ENCODE measurements at regions not wholly inside any gene's neighbourhood (a gene's known extent, or its start where the extent isn't known, plus 50 kb on each side); places are given as distances from the start of the nearest gene placed in this dataset.
A peak's percentile ranks its signal among the peaks of the same experiment; 100 is the strongest.

DNA sequence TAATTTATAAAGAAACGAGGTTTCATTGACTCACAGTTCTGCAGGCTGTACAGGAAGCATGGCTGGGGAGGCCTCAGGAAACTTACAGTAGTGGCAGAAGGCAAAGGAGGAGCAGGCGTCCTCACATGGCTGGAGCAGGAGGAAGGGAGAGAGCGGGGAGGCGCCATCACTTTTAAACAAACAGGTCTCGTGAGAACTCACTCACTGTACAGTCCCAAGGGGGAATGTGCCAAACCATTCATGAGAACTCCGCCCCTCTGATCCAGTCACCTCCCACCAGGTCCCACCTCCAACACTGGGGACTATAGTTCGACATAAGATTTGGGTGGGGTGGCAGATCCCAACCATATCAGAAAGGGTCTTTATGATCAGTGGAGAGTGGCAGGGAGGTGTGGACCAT, 392.4 kb upstream of the TNRC6C start:
- Histone ChIP-seq H3K9me3 (no peaks in the 10 kb centered on the region), H3K36me3 (no peaks in the 10 kb centered on the region), H3K4me3 (no peak overlapping the region), H3K27me3 (peaks cover 7% of the 10 kb centered on the region; the same call in 1 of the 2 replicates)
- DNase-seq = no peak

DNA sequence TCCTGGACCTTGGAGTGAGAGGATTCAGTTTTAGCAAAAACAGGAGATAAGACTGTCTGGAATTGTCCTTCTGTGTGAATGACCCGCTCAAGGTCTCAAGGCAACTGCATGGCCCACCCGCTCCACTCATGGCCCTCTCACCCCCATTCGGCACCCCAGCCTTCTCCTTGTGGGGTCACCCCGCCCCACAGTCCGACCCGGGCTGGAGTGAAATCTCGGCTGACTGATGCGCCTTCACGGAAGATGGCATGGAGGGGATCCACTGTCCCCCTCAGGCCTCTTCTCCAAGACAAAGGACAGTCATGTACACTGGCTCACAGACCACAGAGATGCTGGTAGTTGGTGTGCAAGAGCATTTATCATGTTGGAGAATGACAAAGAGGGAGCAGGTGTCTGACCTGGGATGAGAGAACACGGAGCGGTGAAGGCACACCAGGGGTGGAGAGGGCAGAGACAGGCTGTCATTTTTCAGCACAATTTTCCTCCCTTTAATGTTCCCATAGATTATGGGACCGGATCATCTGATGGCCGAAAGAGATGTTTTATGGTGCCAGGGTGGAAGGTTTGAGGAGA, 391.9 kb upstream of the TNRC6C start:
- H3K9me3 ChIP-seq = no peaks in the 10 kb centered on the region
- H3K4me3 ChIP-seq = no peak overlapping the region
- DNase-seq = no peak
- H3K27me3 ChIP-seq = peaks cover 11% of the 10 kb centered on the region
- H3K36me3 ChIP-seq = no peaks in the 10 kb centered on the region

GRCh38 chr17:77568540-77568939, 390.0 kb upstream of the TNRC6C start:
- H3K36me3 ChIP-seq = no peaks in the 10 kb centered on the region
- no peaks in the 10 kb centered on the region for H3K9me3 ChIP-seq
- no peak overlapping the region for H3K4me3 ChIP-seq
- peaks cover 25% of the 10 kb centered on the region for H3K27me3 ChIP-seq
- no peak for DNase-seq

GRCh38 chr17:77569846-77570564, 388.5 kb upstream of the TNRC6C start:
- Histone ChIP-seq H3K4me3 (no peak overlapping the region), H3K9me3 (no peaks in the 10 kb centered on the region), H3K36me3 (no peaks in the 10 kb centered on the region), H3K27me3 (peaks cover 23% of the 10 kb centered on the region)
- DNase-seq = no peak

DNA sequence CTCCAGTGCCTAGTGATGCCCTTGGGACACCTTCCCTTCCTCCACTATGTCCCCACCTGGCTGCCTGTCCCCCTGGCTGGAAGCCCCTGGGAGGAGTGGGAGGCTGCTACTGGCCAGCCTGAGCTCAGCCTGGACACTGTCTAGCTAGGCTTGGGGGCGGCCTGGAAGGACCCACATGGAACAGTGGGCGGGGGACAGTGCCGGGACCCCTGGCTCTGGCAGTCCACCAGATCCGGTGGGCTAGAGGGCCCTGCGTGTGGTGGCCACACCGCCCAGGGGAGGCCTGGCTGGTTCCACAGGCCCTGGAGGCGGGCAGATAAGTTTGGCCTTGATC, 388.0 kb upstream of the TNRC6C start:
- H3K4me3 ChIP-seq = no peak overlapping the region
- H3K36me3 ChIP-seq = no peaks in the 10 kb centered on the region
- H3K27me3 ChIP-seq = peaks cover 23% of the 10 kb centered on the region
- H3K9me3 ChIP-seq = no peaks in the 10 kb centered on the region
- DNase-seq = no peak

DNA sequence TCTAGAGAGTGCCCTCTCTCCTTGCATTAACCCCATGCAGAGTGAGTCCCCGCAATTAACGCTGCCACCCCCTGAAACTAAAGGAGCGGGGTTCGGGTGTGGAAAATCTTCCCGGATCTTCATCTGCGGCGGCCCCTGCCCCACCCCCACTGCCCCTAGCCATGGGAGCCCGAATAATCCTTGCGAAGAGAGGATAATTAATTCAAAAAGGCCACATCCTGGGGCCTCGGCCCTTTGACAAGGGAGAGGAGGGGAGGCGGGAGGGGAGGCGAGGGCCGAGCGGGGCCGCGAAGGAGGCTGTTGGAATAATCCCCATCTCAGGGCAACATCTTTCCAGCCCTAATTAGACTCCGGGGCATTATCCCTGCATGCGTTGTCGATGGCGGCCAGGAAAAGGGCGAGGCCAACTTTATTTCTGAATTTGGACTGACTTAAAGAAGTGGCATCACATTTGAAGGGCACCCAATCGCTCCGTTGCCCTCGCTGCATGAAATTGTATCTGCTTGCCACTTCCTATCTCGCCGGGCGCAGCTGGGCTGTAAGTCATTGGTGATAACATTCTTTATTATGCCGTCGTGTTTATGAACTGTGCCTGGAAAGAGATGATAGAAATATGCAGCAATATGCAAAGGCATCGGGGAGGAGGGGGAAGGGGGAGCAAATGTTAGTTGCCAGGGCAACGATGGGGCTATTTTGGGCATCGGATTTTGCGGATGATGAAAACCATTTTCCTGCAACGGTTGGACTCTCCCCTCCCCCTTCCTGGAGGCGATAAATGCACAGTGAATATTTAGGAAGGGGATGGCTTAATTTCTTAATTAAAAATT, 387.1 kb upstream of the TNRC6C start:
- Histone ChIP-seq H3K36me3 (no peaks in the 10 kb centered on the region), H3K27me3 (peaks cover 23% of the 10 kb centered on the region), H3K4me3 (no peak overlapping the region), H3K9me3 (no peaks in the 10 kb centered on the region)
- DNase-seq = no peak

GRCh38 chr17:77572065-77572601, 386.4 kb upstream of the TNRC6C start:
- no peak for DNase-seq
- Histone ChIP-seq H3K36me3 (no peaks in the 10 kb centered on the region), H3K9me3 (no peaks in the 10 kb centered on the region), H3K27me3 (peaks cover 22% of the 10 kb centered on the region), H3K4me3 (no peak overlapping the region)

- peaks cover 18% of the 10 kb centered on the region for H3K27me3 ChIP-seq
- no peak overlapping the region for H3K4me3 ChIP-seq
- H3K9me3 ChIP-seq = no peaks in the 10 kb centered on the region
- H3K36me3 ChIP-seq = no peaks in the 10 kb centered on the region
- no peak for DNase-seq
Observed at GRCh38 chr17:77572851-77573250, 385.7 kb upstream of the TNRC6C start.

DNA sequence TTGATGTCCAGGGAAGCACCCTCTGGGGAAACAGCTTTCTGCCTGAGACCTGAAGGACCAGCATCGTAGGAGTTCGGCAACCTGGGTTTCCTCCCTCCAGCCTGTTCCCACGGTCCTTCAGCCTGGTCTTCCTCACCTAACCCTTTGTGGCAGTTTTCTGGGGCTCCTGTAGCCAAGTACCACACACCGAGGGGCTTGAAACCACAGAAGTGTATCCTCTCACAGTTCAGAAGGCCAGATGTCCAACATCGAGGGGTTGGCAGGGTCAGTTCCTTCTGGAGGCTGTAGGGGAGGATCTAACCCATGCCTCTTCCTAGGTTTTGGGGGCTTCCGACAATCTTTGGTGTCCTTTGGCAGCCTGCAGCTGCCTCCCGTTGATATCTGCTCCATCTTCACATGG, 381.0 kb upstream of the TNRC6C start:
- peaks cover 7% of the 10 kb centered on the region for H3K27me3 ChIP-seq
- no peak overlapping the region for H3K4me3 ChIP-seq
- DNase-seq = no peak
- peaks cover 2% of the 10 kb centered on the region; the same call in 1 of the 2 replicates for H3K9me3 ChIP-seq
- H3K36me3 ChIP-seq = no peaks in the 10 kb centered on the region

- Histone ChIP-seq H3K27me3 (no peaks in the 10 kb centered on the region), H3K36me3 (no peaks in the 10 kb centered on the region), H3K9me3 (peaks cover 2% of the 10 kb centered on the region; the same call in 1 of the 2 replicates), H3K4me3 (no peak overlapping the region)
- no peak for DNase-seq
Observed at GRCh38 chr17:77579131-77579530, 379.4 kb upstream of the TNRC6C start.

GRCh38 chr17:77579682-77580081, 378.8 kb upstream of the TNRC6C start:
- no peak overlapping the region for H3K4me3 ChIP-seq

GRCh38 chr17:77580531-77581270, 377.8 kb upstream of the TNRC6C start:
- H3K4me3 ChIP-seq = no peak overlapping the region
- H3K9me3 ChIP-seq = peaks cover 2% of the 10 kb centered on the region; the same call in 1 of the 2 replicates
- no peaks in the 10 kb centered on the region for H3K36me3 ChIP-seq
- no peaks in the 10 kb centered on the region for H3K27me3 ChIP-seq
- no peak for DNase-seq

More at GRCh38 chr17:77579682-77580081, 378.8 kb upstream of the TNRC6C start:
- DNase-seq = no peak
- Histone ChIP-seq H3K36me3 (no peaks in the 10 kb centered on the region), H3K9me3 (peaks cover 2% of the 10 kb centered on the region; the same call in 1 of the 2 replicates), H3K27me3 (no peaks in the 10 kb centered on the region)

GRCh38 chr17:77581480-77581879, 377.0 kb upstream of the TNRC6C start:
- H3K4me3 ChIP-seq = no peak overlapping the region
- peak; percentile 45 for DNase-seq
- peaks cover 2% of the 10 kb centered on the region; the same call in 1 of the 2 replicates for H3K27me3 ChIP-seq
- no peaks in the 10 kb centered on the region for H3K36me3 ChIP-seq
- H3K9me3 ChIP-seq = peaks cover 2% of the 10 kb centered on the region; the same call in 1 of the 2 replicates

DNA sequence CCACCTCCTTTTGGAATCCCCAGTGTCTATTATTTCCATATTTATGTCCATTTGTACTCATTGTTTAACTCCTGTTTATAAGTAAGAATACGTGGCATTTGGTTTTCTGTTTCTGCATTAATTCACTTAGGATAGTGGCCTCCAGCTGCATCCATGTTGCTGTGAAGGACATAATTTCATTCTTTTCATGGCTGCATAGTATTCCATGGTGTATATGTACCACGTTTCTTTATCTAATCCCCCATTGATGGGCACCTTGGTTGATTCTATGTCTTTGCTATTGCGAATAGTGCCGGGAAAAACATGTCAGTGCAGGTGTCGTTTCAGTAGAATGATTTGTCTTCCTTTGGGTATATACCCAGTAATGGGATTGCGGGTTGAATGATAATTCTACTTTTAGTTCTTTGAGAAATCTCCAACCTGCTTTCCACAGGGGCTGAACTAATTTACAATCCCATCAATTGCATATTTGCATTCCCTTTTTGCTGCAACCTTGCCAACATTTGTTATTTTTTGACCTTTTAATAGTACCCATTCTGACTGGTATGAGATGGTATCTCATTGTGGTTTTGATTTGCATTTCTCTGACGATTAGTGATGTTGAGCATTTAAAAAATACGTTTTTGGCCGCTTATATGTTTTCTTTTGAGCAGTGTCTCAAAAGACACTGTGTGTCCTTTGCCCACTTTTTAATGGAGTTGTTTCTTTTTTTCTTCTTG, 373.2 kb upstream of the TNRC6C start:
- no peak overlapping the region for H3K4me3 ChIP-seq
- H3K36me3 ChIP-seq = no peaks in the 10 kb centered on the region
- H3K27me3 ChIP-seq = peaks cover 8% of the 10 kb centered on the region
- no peak for DNase-seq
- H3K9me3 ChIP-seq = peaks cover 7% of the 10 kb centered on the region

- Histone ChIP-seq H3K4me3 (no peak overlapping the region), H3K27me3 (peaks cover 17% of the 10 kb centered on the region), H3K36me3 (no peaks in the 10 kb centered on the region), H3K9me3 (peaks cover 5% of the 10 kb centered on the region)
- DNase-seq = no peak
Observed at GRCh38 chr17:77590951-77591735, 367.4 kb upstream of the TNRC6C start.

Data from MG63 (cell line).